K562 (cell line): ENCODE measurements at regions not wholly inside any gene's neighbourhood (a gene's known extent, or its start where the extent isn't known, plus 50 kb on each side); places are given as distances from the start of the nearest gene placed in this dataset.

Source experiments
- ATAC-seq: fragments of 200-7000 bp; cut with Tn5 transposase; 3 replicates; pipeline ENCODE4 v1.9.1; 2020; ENCODE audit warnings: moderate library complexity
- BruUV-seq: library from RNA; stranded (reverse); fragments of 400-500 nt; replicated peaks from 2 replicates; lab custom pipeline; 2021; lab: Mats Ljungman, UMichigan
- CTCF ChIA-PET: fragments of 300-600 bp; formaldehyde crosslinking; extraction: SDS; loops from one replicate; lab custom pipeline; 2021; ENCODE audit warnings: low intra/inter-chr PET ratio; lab: Yijun Ruan, JAX
- POLR2A ChIA-PET: fragments of 300-600, 350-650 bp; sonication (Branson Sonifier 250); formaldehyde crosslinking; extraction: SDS; loops from one replicate; lab custom pipeline; 2021; ENCODE audit warnings: antibody characterized with exemption, inconsistent platforms; lab: Yijun Ruan, JAX
- DNase-seq, 4 experiments: peaks; one replicate each; pipeline versions ENCODE4 v3.0.0 to v3.0.0-alpha.2; 2011 to 2018; ENCODE audit warnings: low spot score in 3 of 4, mixed read lengths in 3 of 4; ENCODE audit errors: extremely low read depth in 1 of 4
- FAIRE-seq: peaks from 2 replicates; lab custom pipeline; 2011; peaks lifted over from hg19 to GRCh38; lab: Jason Lieb, UNC
- H2AFZ ChIP-seq: 2 replicates; pipeline ENCODE4 v1.6.0; 2011; ENCODE audit warnings: low read depth, low read length, control low read depth, inconsistent platforms
- H3K27ac ChIP-seq: fragments of 200-600 bp; 3 replicates; pipeline ENCODE4 v1.8.0; 2011; ENCODE audit warnings: low read depth, mild to moderate bottlenecking, control low read depth, inconsistent platforms, low read length, moderate library complexity, mixed read lengths; ENCODE audit errors: extremely low read depth
- H3K27me3 ChIP-seq, 2 experiments: fragments of 300-600 bp in 1 of 2; 2 replicates in 1 of 2; 3 replicates in 1 of 2; pipeline versions ENCODE4 v1.6.0 to v1.8.0; 2011; ENCODE audit warnings: inconsistent platforms in 2 of 2, low read length in 2 of 2, mild to moderate bottlenecking in 1 of 2, mixed read lengths in 1 of 2, moderate library complexity in 1 of 2; ENCODE audit not compliant: control insufficient read depth in 2 of 2, insufficient read depth in 2 of 2
- H3K36me3 ChIP-seq: fragments of 300-600 bp; 3 replicates; pipeline ENCODE4 v1.8.0; 2011; ENCODE audit warnings: mild to moderate bottlenecking, low read length, inconsistent platforms; ENCODE audit not compliant: control insufficient read depth, insufficient read depth
- H3K4me1 ChIP-seq, 2 experiments: fragments of 200-600 bp in 1 of 2; replicated peaks in 1 of 2; 2 replicates in 1 of 2; 3 replicates in 1 of 2; pipeline versions ENCODE4 v1.5.1 to v1.8.0; 2011; ENCODE audit warnings: inconsistent platforms in 2 of 2, low read length in 2 of 2, mild to moderate bottlenecking in 1 of 2, mixed read lengths in 1 of 2, moderate library complexity in 1 of 2; ENCODE audit not compliant: control insufficient read depth in 2 of 2, insufficient read depth in 2 of 2
- H3K4me2 ChIP-seq: 2 replicates; pipeline ENCODE4 v1.6.1; 2011; ENCODE audit warnings: low read length, control low read depth, inconsistent platforms, mixed read lengths; ENCODE audit not compliant: insufficient read depth
- H3K4me3 ChIP-seq: fragments of 200-600 bp; sonication (generic), shearing (Covaris generic); 2 replicates; pipeline ENCODE4 v1.5.1; 2016; ENCODE audit warnings: control low read depth, inconsistent platforms
- H3K79me2 ChIP-seq: fragments of 200-600 bp; 3 replicates; pipeline ENCODE4 v1.8.0; 2011; ENCODE audit warnings: low read length, inconsistent platforms; ENCODE audit not compliant: control insufficient read depth, insufficient read depth
- H3K9ac ChIP-seq, 2 experiments: 2 replicates each; pipeline versions ENCODE4 v1.6.0 to v1.6.1; 2011; ENCODE audit warnings: low read depth in 2 of 2, low read length in 2 of 2, control low read depth in 1 of 2, inconsistent platforms in 1 of 2, mild to moderate bottlenecking in 1 of 2, mixed read lengths in 1 of 2; ENCODE audit not compliant: insufficient read depth in 1 of 2
- H3K9me1 ChIP-seq: one replicate; pipeline ENCODE4 v1.6.0; 2011; ENCODE audit warnings: inconsistent platforms, mild to moderate bottlenecking, low read length, moderate library complexity; ENCODE audit not compliant: control insufficient read depth, insufficient read depth
- H3K9me3 ChIP-seq: replicated peaks from 2 replicates; pipeline ENCODE4 v1.5.1; 2011; ENCODE audit warnings: low read depth, low read length, inconsistent platforms; ENCODE audit not compliant: control insufficient read depth, insufficient read depth
- H4K20me1 ChIP-seq: replicated peaks from 2 replicates; pipeline ENCODE4 v1.6.1; 2011; ENCODE audit warnings: low read length, inconsistent platforms, mixed read lengths; ENCODE audit not compliant: control insufficient read depth, insufficient read depth
- CHD1 ChIP-seq: fragments of 200-600 bp; sonication (generic); IDR thresholded peaks from one replicate; pipeline ENCODE4 v1.6.1; 2012; ENCODE audit warnings: mild to moderate bottlenecking, moderate library complexity, low read length, inconsistent platforms
- CHD2 ChIP-seq: IDR thresholded peaks from 2 replicates; pipeline ENCODE4 v1.6.1; 2011; ENCODE audit warnings: low read depth, low read length
- DMBX1 ChIP-seq: fragments of 250-450 bp; sonication (Bioruptor Pico); IDR thresholded peaks from 2 replicates; pipeline ENCODE4 v1.8.0; 2022; ENCODE audit warnings: inconsistent platforms, mild to moderate bottlenecking, moderate library complexity, borderline replicate concordance
- E2F5 ChIP-seq: sonication (generic); formaldehyde crosslinking; IDR thresholded peaks from 2 replicates; pipeline ENCODE4 v1.8.0; 2022; ENCODE audit warnings: mild to moderate bottlenecking, missing genetic modification reagents
- HDAC8 ChIP-seq: fragments of 450-650 bp; IDR thresholded peaks from 2 replicates; pipeline ENCODE4 v1.6.1; 2016; ENCODE audit warnings: mild to moderate bottlenecking, missing genetic modification characterization, moderate library complexity, missing compliant biosample characterization
- HOXB6 ChIP-seq: fragments of 250-450 bp; sonication (Bioruptor Pico); IDR thresholded peaks from 2 replicates; pipeline ENCODE4 v1.5.1; 2022; ENCODE audit warnings: mild to moderate bottlenecking, borderline replicate concordance
- JUND ChIP-seq, 2 experiments: IDR thresholded peaks; 2 replicates in 1 of 2; 3 replicates in 1 of 2; pipeline ENCODE4 v1.6.1; 2011; ENCODE audit warnings: borderline replicate concordance in 2 of 2, low read depth in 2 of 2, low read length in 2 of 2, improper control_type of control experiment in 1 of 2, missing biosample characterization in 1 of 2, missing genetic modification characterization in 1 of 2, missing genetic modification reagents in 1 of 2
- NR2C1 ChIP-seq, 2 experiments: fragments of 450-650 bp; IDR thresholded peaks; 2 replicates each; pipeline ENCODE4 v1.6.1; 2017; ENCODE audit warnings: mild to moderate bottlenecking in 2 of 2, antibody characterized with exemption in 1 of 2, inconsistent platforms in 1 of 2, missing compliant biosample characterization in 1 of 2, missing genetic modification characterization in 1 of 2
- RB1 ChIP-seq: fragments of 450-650 bp; IDR thresholded peaks from 2 replicates; pipeline ENCODE4 v1.6.1; 2017; ENCODE audit warnings: low read depth, mild to moderate bottlenecking
- RBM25 ChIP-seq: fragments of 200-400 bp; formaldehyde crosslinking; IDR thresholded peaks from 2 replicates; pipeline ENCODE4 v1.6.1; 2018; ENCODE audit warnings: low read length, low read depth, moderate library complexity; ENCODE audit not compliant: severe bottlenecking
- SMARCB1 ChIP-seq: IDR thresholded peaks from 2 replicates; pipeline ENCODE4 v1.6.1; 2011; ENCODE audit warnings: improper control_type of control experiment, low read depth; ENCODE audit not compliant: insufficient read length
- SMARCE1 ChIP-seq: fragments of 450-650 bp; IDR thresholded peaks from 2 replicates; pipeline ENCODE4 v1.7.1; 2016; ENCODE audit warnings: mild to moderate bottlenecking
- SUPT5H ChIP-seq: fragments of 450-650 bp; IDR thresholded peaks from 2 replicates; pipeline ENCODE4 v1.6.1; 2016
- TAL1 ChIP-seq: fragments of 450-650 bp; IDR thresholded peaks from 2 replicates; pipeline ENCODE4 v1.6.1; 2016; ENCODE audit warnings: mild to moderate bottlenecking
- USF1 ChIP-seq: sonication (generic); formaldehyde crosslinking; IDR thresholded peaks from 2 replicates; pipeline ENCODE4 v1.9.0; 2022; ENCODE audit warnings: mild to moderate bottlenecking, missing genetic modification reagents
- ZNF24 ChIP-seq: fragments of 450-650 bp; IDR thresholded peaks from 2 replicates; pipeline ENCODE4 v1.6.1; 2016
- ZNF644 ChIP-seq: fragments of 200-800 bp; sonication (Bioruptor generic); IDR thresholded peaks from 2 replicates; pipeline ENCODE4 v1.6.1; 2016; ENCODE audit warnings: low read depth, missing genetic modification characterization, missing compliant biosample characterization
- ZZZ3 ChIP-seq: fragments of 450-650 bp; IDR thresholded peaks from 2 replicates; pipeline ENCODE4 v1.6.1; 2016; ENCODE audit warnings: antibody characterized with exemption, mild to moderate bottlenecking, moderate library complexity
- WGBS: fragments of 100-300 bp; shearing (Covaris generic); methylation state at CpG from one replicate; pipeline ENCODE4 v1.1.6; 2016; ENCODE audit warnings: low coverage, mixed read lengths; ENCODE audit not compliant: insufficient coverage; ENCODE audit errors: missing lambda C conversion rate; 5-methylcytosine and 5-hydroxymethylcytosine counted together
- in situ Hi-C: fragments of 300-500 bp; cut with MboI; formaldehyde crosslinking; loops from 4 replicates; pipeline ENCODE4 v1.15.0; 2018; ENCODE audit warnings: inconsistent platforms, mixed read lengths
- intact Hi-C: fragments of 100-400 bp; cut with micrococcal nuclease; formaldehyde crosslinking; loops from 2 replicates; pipeline ENCODE4 v1.14.2; 2022
- TF ChIP-seq, protein P1 (sequence below): fragments of 250-450 bp; sonication (Bioruptor Pico); IDR thresholded peaks from 2 replicates; pipeline ENCODE4 v1.4.0; 2020; ENCODE audit warnings: mild to moderate bottlenecking, moderate library complexity

- ChIA-PET POLR2A (no interaction called here), CTCF (no interaction called here)
- no peaks in the 10 kb centered on the region for H3K9me1 ChIP-seq
- in situ Hi-C loops (no loop called here), intact Hi-C loops (no loop called here)
- WGBS, result under 1% methylated on average over 7 of the region's 7 CpGs
- no peaks in the 10 kb centered on the region for H3K36me3 ChIP-seq
- H4K20me1 ChIP-seq, result peaks cover 2% of the 10 kb centered on the region; the same call in 1 of the 2 replicates
- no peak for ATAC-seq
- H3K27ac ChIP-seq, result no peak overlapping the region
- FAIRE-seq, result no peak
- H3K9ac ChIP-seq, result no peak overlapping the region
- BruUV-seq, result no TSS peak
- TF ChIP-seq ZZZ3, result no peak
- no peak for TF ChIP-seq RBM25
- TF ChIP-seq HOXB6 (CRISPR knock-in tag), result no peak
- no peak for TF ChIP-seq USF1 (CRISPR knock-in tag)
- no peak for TF ChIP-seq SMARCE1
- TF ChIP-seq DMBX1, result no peak
- TF ChIP-seq, protein P1, sequence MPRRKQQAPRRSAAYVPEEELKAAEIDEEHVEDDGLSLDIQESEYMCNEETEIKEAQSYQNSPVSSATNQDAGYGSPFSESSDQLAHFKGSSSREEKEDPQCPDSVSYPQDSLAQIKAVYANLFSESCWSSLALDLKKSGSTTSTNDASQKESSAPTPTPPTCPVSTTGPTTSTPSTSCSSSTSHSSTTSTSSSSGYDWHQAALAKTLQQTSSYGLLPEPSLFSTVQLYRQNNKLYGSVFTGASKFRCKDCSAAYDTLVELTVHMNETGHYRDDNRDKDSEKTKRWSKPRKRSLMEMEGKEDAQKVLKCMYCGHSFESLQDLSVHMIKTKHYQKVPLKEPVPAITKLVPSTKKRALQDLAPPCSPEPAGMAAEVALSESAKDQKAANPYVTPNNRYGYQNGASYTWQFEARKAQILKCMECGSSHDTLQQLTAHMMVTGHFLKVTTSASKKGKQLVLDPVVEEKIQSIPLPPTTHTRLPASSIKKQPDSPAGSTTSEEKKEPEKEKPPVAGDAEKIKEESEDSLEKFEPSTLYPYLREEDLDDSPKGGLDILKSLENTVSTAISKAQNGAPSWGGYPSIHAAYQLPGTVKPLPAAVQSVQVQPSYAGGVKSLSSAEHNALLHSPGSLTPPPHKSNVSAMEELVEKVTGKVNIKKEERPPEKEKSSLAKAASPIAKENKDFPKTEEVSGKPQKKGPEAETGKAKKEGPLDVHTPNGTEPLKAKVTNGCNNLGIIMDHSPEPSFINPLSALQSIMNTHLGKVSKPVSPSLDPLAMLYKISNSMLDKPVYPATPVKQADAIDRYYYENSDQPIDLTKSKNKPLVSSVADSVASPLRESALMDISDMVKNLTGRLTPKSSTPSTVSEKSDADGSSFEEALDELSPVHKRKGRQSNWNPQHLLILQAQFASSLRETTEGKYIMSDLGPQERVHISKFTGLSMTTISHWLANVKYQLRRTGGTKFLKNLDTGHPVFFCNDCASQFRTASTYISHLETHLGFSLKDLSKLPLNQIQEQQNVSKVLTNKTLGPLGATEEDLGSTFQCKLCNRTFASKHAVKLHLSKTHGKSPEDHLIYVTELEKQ, result no peak
- TF ChIP-seq JUND (IDR thresholded peaks at IDR 0.05; ENCODE audit: borderline replicate concordance, low read depth, low read length), result no peak
- no peak for TF ChIP-seq JUND (tag; IDR thresholded peaks at IDR 0.05; ENCODE audit: borderline replicate concordance, low read depth, low read length)
- TF ChIP-seq SUPT5H, result no peak
- TF ChIP-seq RB1, result no peak
- no peak for TF ChIP-seq CHD1
- no peak for TF ChIP-seq E2F5 (CRISPR knock-in tag)
- no peak for TF ChIP-seq NR2C1 (IDR thresholded peaks at IDR 0.05)
- TF ChIP-seq NR2C1 (tag; IDR thresholded peaks at IDR 0.05), result no peak
- TF ChIP-seq ZNF24, result no peak
- TF ChIP-seq SMARCB1, result no peak
- no peak for TF ChIP-seq ZNF644 (tag)
- TF ChIP-seq HDAC8 (tag), result no peak
- no peak for TF ChIP-seq CHD2
- TF ChIP-seq TAL1, result no peak
- no peak for DNase-seq
- no peaks in the 10 kb centered on the region for H3K9me3 ChIP-seq
- H3K79me2 ChIP-seq, result no peaks in the 10 kb centered on the region
- peaks cover 0 to 20% of the 10 kb centered on the region in 2 experiments; a peak in 3 of 5 replicates for H3K27me3 ChIP-seq
- no peak overlapping the region for H3K4me2 ChIP-seq
- no peaks in the 10 kb centered on the region for H3K4me1 ChIP-seq
- no peak overlapping the region for H2AFZ ChIP-seq
- no peak overlapping the region for H3K4me3 ChIP-seq
These were observed 505.6 kb downstream of the RPS24 start for GRCh38 chr10:78539247-78539766.
